H1 (cell line): ENCODE measurements at regions not wholly inside any gene's neighbourhood (a gene's known extent, or its start where the extent isn't known, plus 50 kb on each side); places are given as distances from the start of the nearest gene placed in this dataset.
A peak's percentile ranks its signal among the peaks of the same experiment; 100 is the strongest.

Source experiments
- CTCF ChIA-PET: fragments of 300-600 bp; sonication (Branson Sonifier 250); formaldehyde crosslinking; loops from one replicate; lab custom pipeline; 2021; ENCODE audit not compliant: partially characterized antibody; lab: Charles Lee
- POLR2A ChIA-PET: fragments of 300-600 bp; sonication (Branson Sonifier 250); formaldehyde crosslinking; loops from one replicate; lab custom pipeline; 2021; ENCODE audit warnings: inconsistent platforms; ENCODE audit not compliant: partially characterized antibody; lab: Charles Lee
- DNase-seq, 2 experiments: peaks; one replicate each; pipeline versions ENCODE4 v3.0.0 to v3.0.0-alpha.2; 2010 to 2022; ENCODE audit warnings: low spot score in 2 of 2, low read depth in 1 of 2, mixed read lengths in 1 of 2
- FAIRE-seq: peaks from 2 replicates; lab custom pipeline; 2011; peaks lifted over from hg19 to GRCh38; lab: Jason Lieb, UNC
- H2AFZ ChIP-seq: 2 replicates; pipeline ENCODE4 v1.8.1; 2012; ENCODE audit warnings: low read length, inconsistent platforms
- H2AK5ac ChIP-seq: 2 replicates; pipeline ENCODE4 v1.6.1; 2013; ENCODE audit warnings: low read depth, low read length
- H2BK120ac ChIP-seq: replicated peaks from 2 replicates; pipeline ENCODE3; 2013; ENCODE audit warnings: low read depth, low read length, inconsistent platforms
- H2BK12ac ChIP-seq: 2 replicates; pipeline ENCODE4 v1.6.1; 2013; ENCODE audit warnings: low read depth, low read length
- H2BK15ac ChIP-seq: 2 replicates; pipeline ENCODE4 v1.6.1; 2013; ENCODE audit warnings: low read length
- H2BK20ac ChIP-seq: 2 replicates; pipeline ENCODE4 v1.6.1; 2013; ENCODE audit warnings: low read length
- H2BK5ac ChIP-seq: 2 replicates; pipeline ENCODE4 v1.6.1; 2013; ENCODE audit warnings: low read depth, low read length
- H3K14ac ChIP-seq: 2 replicates; pipeline ENCODE4 v1.6.1; 2013; ENCODE audit warnings: inconsistent platforms; ENCODE audit not compliant: insufficient read length
- H3K18ac ChIP-seq: 2 replicates; pipeline ENCODE4 v1.6.1; 2013; ENCODE audit warnings: low read length; ENCODE audit errors: extremely low read depth
- H3K23ac ChIP-seq: 2 replicates; pipeline ENCODE4 v1.6.1; 2013; ENCODE audit warnings: inconsistent platforms; ENCODE audit not compliant: insufficient read length
- H3K23me2 ChIP-seq: 2 replicates; pipeline ENCODE4 v1.6.1; 2013; ENCODE audit warnings: low read depth, low read length
- H3K27ac ChIP-seq: 2 replicates; pipeline ENCODE4 v1.6.1; 2011; ENCODE audit warnings: low read depth, low read length, inconsistent platforms
- H3K27me3 ChIP-seq, 4 experiments: replicated peaks in 1 of 4; 1 replicate in 1 of 4; 2 replicates in 3 of 4; pipeline versions ENCODE4 v1.6.1 to v1.8.1; 2011 to 2013; ENCODE audit warnings: low read length in 3 of 4, mild to moderate bottlenecking in 3 of 4, inconsistent platforms in 2 of 4, mixed read lengths in 2 of 4, moderate library complexity in 1 of 4; ENCODE audit not compliant: control insufficient read depth in 3 of 4, insufficient read depth in 3 of 4; ENCODE audit errors: extremely low read depth in 1 of 4
- H3K36me3 ChIP-seq, 4 experiments: 2 replicates each; pipeline versions ENCODE4 v1.6.1 to v1.8.1; 2011 to 2013; ENCODE audit warnings: mild to moderate bottlenecking in 4 of 4, low read length in 3 of 4, moderate library complexity in 2 of 4, control low read depth in 1 of 4, inconsistent platforms in 1 of 4; ENCODE audit not compliant: insufficient read depth in 4 of 4, control insufficient read depth in 2 of 4
- H3K4ac ChIP-seq: replicated peaks from 2 replicates; pipeline ENCODE3; 2013; ENCODE audit warnings: low read length, low read depth, mixed read lengths, inconsistent platforms; ENCODE audit not compliant: insufficient read length
- H3K4me1 ChIP-seq, 4 experiments: replicated peaks in 1 of 4; 1 replicate in 1 of 4; 2 replicates in 3 of 4; pipeline versions ENCODE4 v1.6.1 to v1.8.1; 2011 to 2013; ENCODE audit warnings: low read length in 3 of 4, inconsistent platforms in 2 of 4, mixed read lengths in 1 of 4; ENCODE audit not compliant: insufficient read depth in 4 of 4, control insufficient read depth in 3 of 4
- H3K4me2 ChIP-seq, 2 experiments: 2 replicates each; pipeline versions ENCODE4 v1.6.1 to v1.8.1; 2011 to 2013; ENCODE audit warnings: low read depth in 2 of 2, low read length in 2 of 2, control low read depth in 1 of 2, inconsistent platforms in 1 of 2, mild to moderate bottlenecking in 1 of 2; ENCODE audit not compliant: insufficient read depth in 1 of 2
- H3K4me3 ChIP-seq, 4 experiments: fragments of 200-600, 300-600 bp in 1 of 4; sonication (generic), shearing (Covaris generic), sonication (Bioruptor Twin) in 1 of 4; 2 replicates each; pipeline versions ENCODE4 v1.5.1 to v1.8.1; 2011 to 2016; ENCODE audit warnings: low read length in 4 of 4, low read depth in 3 of 4, control low read depth in 2 of 4, inconsistent platforms in 2 of 4, mild to moderate bottlenecking in 2 of 4, mixed read lengths in 1 of 4, moderate library complexity in 1 of 4; ENCODE audit not compliant: insufficient read depth in 2 of 4; ENCODE audit errors: extremely low read depth in 1 of 4
- H3K56ac ChIP-seq: replicated peaks from 2 replicates; pipeline ENCODE3; 2013; ENCODE audit warnings: low read depth, mild to moderate bottlenecking, mixed read lengths, low read length, inconsistent platforms; ENCODE audit not compliant: insufficient read length
- H3K79me1 ChIP-seq: 2 replicates; pipeline ENCODE4 v1.6.1; 2013; ENCODE audit warnings: low read depth, low read length, control low read depth
- H3K79me2 ChIP-seq, 2 experiments: 2 replicates each; pipeline versions ENCODE4 v1.6.1 to v1.8.1; 2012 to 2013; ENCODE audit warnings: low read length in 2 of 2, mild to moderate bottlenecking in 2 of 2, inconsistent platforms in 1 of 2; ENCODE audit not compliant: insufficient read depth in 2 of 2, control insufficient read depth in 1 of 2
- H3K9ac ChIP-seq, 4 experiments: replicated peaks in 1 of 4; 1 replicate in 1 of 4; 2 replicates in 3 of 4; pipeline versions ENCODE4 v1.6.1 to v1.8.1; 2011 to 2013; ENCODE audit warnings: low read depth in 3 of 4, low read length in 3 of 4, control low read depth in 2 of 4, mild to moderate bottlenecking in 2 of 4, moderate library complexity in 2 of 4, inconsistent platforms in 1 of 4; ENCODE audit errors: extremely low read depth in 1 of 4
- H3K9me3 ChIP-seq, 2 experiments: 2 replicates each; pipeline versions ENCODE4 v1.6.1 to v1.8.1; 2012 to 2013; ENCODE audit warnings: mild to moderate bottlenecking in 2 of 2, moderate library complexity in 2 of 2, control low read depth in 1 of 2, inconsistent platforms in 1 of 2, low read depth in 1 of 2, low read length in 1 of 2, mixed read lengths in 1 of 2; ENCODE audit not compliant: insufficient read depth in 2 of 2
- H4K20me1 ChIP-seq, 2 experiments: replicated peaks in 1 of 2; 2 replicates each; pipeline versions ENCODE3 to v1.8.1; 2011 to 2013; ENCODE audit warnings: inconsistent platforms in 2 of 2, low read length in 2 of 2, mild to moderate bottlenecking in 1 of 2; ENCODE audit not compliant: insufficient read depth in 2 of 2, control insufficient read depth in 1 of 2
- H4K5ac ChIP-seq: 2 replicates; pipeline ENCODE4 v1.6.1; 2013; ENCODE audit warnings: low read length, low read depth, mixed read lengths, inconsistent platforms; ENCODE audit not compliant: insufficient read length
- H4K8ac ChIP-seq: 2 replicates; pipeline ENCODE4 v1.8.0; 2013; ENCODE audit warnings: mild to moderate bottlenecking, moderate library complexity, low read length, inconsistent platforms; ENCODE audit not compliant: insufficient read depth; ENCODE audit errors: extremely low read depth
- H4K91ac ChIP-seq: replicated peaks from 2 replicates; pipeline ENCODE3; 2013; ENCODE audit warnings: low read length, mixed read lengths, inconsistent platforms; ENCODE audit not compliant: insufficient read length
- CBX5 ChIP-seq: fragments of 300-800, 300-1000 bp; sonication (generic); IDR thresholded peaks from 2 replicates; pipeline ENCODE4 v1.7.1; 2016; ENCODE audit warnings: antibody characterized with exemption, low read length, low read depth
- CTCF ChIP-seq, 3 experiments: IDR thresholded peaks; 1 replicate in 2 of 3; 2 replicates in 1 of 3; pipeline versions ENCODE4 v1.5.1 to v1.6.1; 2011; ENCODE audit warnings: low read length in 3 of 3, mild to moderate bottlenecking in 3 of 3, inconsistent platforms in 2 of 3, low read depth in 1 of 3, moderate library complexity in 1 of 3; ENCODE audit not compliant: insufficient read depth in 1 of 3; ENCODE audit errors: control extremely low read depth in 1 of 3
- SIN3A ChIP-seq, 2 experiments: IDR thresholded peaks in 1 of 2; conservative IDR thresholded peaks in 1 of 2; 2 replicates each; pipeline ENCODE4 v1.6.1; 2011 to 2012; ENCODE audit warnings: low read length in 2 of 2, improper control_type of control experiment in 1 of 2, low read depth in 1 of 2, mild to moderate bottlenecking in 1 of 2
- WGBS, 2 experiments: shearing (Covaris generic) in 1 of 2; methylation state at CpG; one replicate each; pipeline versions ENCODE4 v1.1.6 to v1.1.7; 2013 to 2015; ENCODE audit warnings: low lambda C conversion rate in 2 of 2, mixed read lengths in 2 of 2, inconsistent platforms in 1 of 2, low coverage in 1 of 2, missing lambda C conversion rate in 1 of 2; ENCODE audit not compliant: insufficient replicate concordance in 2 of 2, insufficient coverage in 1 of 2, insufficient read length in 1 of 2; ENCODE audit errors: extremely low coverage in 1 of 2, missing lambda C conversion rate in 1 of 2; 5-methylcytosine and 5-hydroxymethylcytosine counted together
- TF ChIP-seq, protein P1 (sequence below): IDR thresholded peaks from 2 replicates; pipeline ENCODE4 v1.6.1; 2011; ENCODE audit warnings: low read length, improper control_type of control experiment
- TF ChIP-seq, protein P2 (sequence below): IDR thresholded peaks from 2 replicates; pipeline ENCODE4 v1.6.1; 2012; ENCODE audit warnings: inconsistent platforms

DNA sequence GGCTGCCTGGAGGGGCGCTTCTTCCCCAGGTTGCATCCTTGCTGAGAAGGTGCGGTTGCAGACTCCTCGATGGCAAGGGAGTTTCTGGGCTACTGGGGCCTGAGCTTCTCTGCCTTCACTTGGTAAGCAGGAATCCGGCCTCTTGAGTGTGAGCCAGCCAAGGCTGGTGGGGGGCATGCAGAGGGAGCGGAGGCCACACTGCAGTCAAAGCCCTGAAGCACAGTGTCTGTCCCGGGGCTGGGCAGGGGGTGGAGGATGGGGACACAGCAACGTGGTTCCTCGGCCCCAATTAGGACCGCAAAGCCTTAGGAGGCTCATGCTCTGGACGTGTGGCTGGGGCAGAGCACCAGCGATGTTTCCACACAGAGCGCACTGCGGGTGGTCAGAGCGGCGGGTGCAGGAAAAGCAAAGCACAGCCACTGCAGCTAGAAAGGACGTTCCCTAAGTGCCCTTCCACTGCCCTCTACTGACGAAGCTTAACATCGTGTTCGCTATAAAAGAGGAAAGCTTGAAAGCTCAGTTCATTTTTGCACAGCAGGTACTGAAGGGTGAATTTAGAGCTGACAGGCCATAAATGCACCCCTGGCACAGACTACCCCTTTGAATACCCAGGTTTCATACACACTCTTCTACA is 60.7 kb upstream of the COG2 start:
- Histone ChIP-seq H3K14ac (no peak overlapping the region), H3K23ac (no peak overlapping the region), H2AK5ac (no peak overlapping the region), H3K56ac (no peak overlapping the region), H3K9ac (no peak overlapping the region), H3K4me2 (0 out of 4 replicates have a peak overlapping the region, but pooled peaks of 1 of the 2 experiments have one; percentile 0), H2BK120ac (no peak overlapping the region), H3K79me1 (no peaks in the 10 kb centered on the region), H3K36me3 (no peaks in the 10 kb centered on the region), H4K91ac (no peak overlapping the region), H3K4me1 (peaks cover 0 to 3% (median 0%) of the 10 kb centered on the region in 4 experiments; a peak in 1 of 7 replicates), H4K8ac (no peak overlapping the region), H3K27me3 (no peaks in the 10 kb centered on the region), H4K20me1 (no peaks in the 10 kb centered on the region), H3K18ac (peak overlapping the region; percentile 63; the same call in 1 of the 2 replicates), H2BK12ac (peak overlapping the region; percentile 69; the same call in 1 of the 2 replicates), H2AFZ (peak overlapping the region; percentile 71; the same call in 1 of the 2 replicates), H2BK15ac (peak overlapping the region; percentile 40; the same call in 1 of the 2 replicates), H4K5ac (no peak overlapping the region), H3K27ac (no peak overlapping the region), H2BK5ac (no peak overlapping the region), H3K9me3 (peaks cover 6% of the 10 kb centered on the region in 2 experiments; a peak in 3 of 4 replicates), H2BK20ac (no peak overlapping the region), H3K79me2 (no peaks in the 10 kb centered on the region), H3K4me3 (no peak overlapping the region), H3K23me2 (no peaks in the 10 kb centered on the region), H3K4ac (no peak overlapping the region)
- DNase-seq: peak in 1 of 2 experiments; percentile 67
- WGBS, 2 experiments: 69% methylated on average over 19 of the region's 19 CpGs; no CpG with 5 or more reads in 1 of the 2 experiments
- ChIA-PET CTCF (interaction anchor here (0.6 to 4.3 kb wide), 16 partner anchors 9 to 290 kb away, joined by 3 to 22 read pairs (median 4); no protein-coding TSS in a partner anchor), POLR2A (no interaction called here)
- peak; percentile 45 for FAIRE-seq
- TF ChIP-seq CTCF (IDR thresholded peaks at IDR 0.05; ENCODE audit: control extremely low read depth in 1 of 3, insufficient read depth in 1 of 3, low read depth in 1 of 3, low read length in 3 of 3): peak; percentile 24 to 73 (median 53)
- no peak for TF ChIP-seq CBX5
- TF ChIP-seq SIN3A (conservative IDR thresholded peaks at IDR 0.05 in 1 of 2, IDR thresholded peaks at IDR 0.05 in 1 of 2; ENCODE audit: low read depth in 1 of 2, low read length in 2 of 2): no peak
- TF ChIP-seq, protein P1, sequence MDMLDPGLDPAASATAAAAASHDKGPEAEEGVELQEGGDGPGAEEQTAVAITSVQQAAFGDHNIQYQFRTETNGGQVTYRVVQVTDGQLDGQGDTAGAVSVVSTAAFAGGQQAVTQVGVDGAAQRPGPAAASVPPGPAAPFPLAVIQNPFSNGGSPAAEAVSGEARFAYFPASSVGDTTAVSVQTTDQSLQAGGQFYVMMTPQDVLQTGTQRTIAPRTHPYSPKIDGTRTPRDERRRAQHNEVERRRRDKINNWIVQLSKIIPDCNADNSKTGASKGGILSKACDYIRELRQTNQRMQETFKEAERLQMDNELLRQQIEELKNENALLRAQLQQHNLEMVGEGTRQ: no peak
- TF ChIP-seq, protein P2, sequence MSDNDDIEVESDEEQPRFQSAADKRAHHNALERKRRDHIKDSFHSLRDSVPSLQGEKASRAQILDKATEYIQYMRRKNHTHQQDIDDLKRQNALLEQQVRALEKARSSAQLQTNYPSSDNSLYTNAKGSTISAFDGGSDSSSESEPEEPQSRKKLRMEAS: 0 out of 2 replicates have a peak, but pooled peaks have one; percentile 11
